SK-N-SH (cell line): ENCODE measurements at regions not wholly inside any gene's neighbourhood (a gene's known extent, or its start where the extent isn't known, plus 50 kb on each side); places are given as distances from the start of the nearest gene placed in this dataset.
"Not testable (repeated sequence)": the region's sequence is repeated elsewhere in the genome, so short reads cannot be mapped to it uniquely, and the experiment has no call there.

Experiments
- CTCF ChIA-PET: fragments of 300-600, 350-600 bp; formaldehyde crosslinking; extraction: SDS; loops from one replicate; lab custom pipeline; 2021; lab: Yijun Ruan, JAX
- POLR2A ChIA-PET: fragments of 350-600 bp; sonication (Branson Sonifier 250); formaldehyde crosslinking; extraction: SDS; loops from one replicate; lab custom pipeline; 2020; ENCODE audit warnings: antibody characterized with exemption, inconsistent platforms; lab: Yijun Ruan, JAX
- DNase-seq: peaks from one replicate; pipeline ENCODE4 v3.0.0; 2012
- H2AFZ ChIP-seq: fragments of 200-600 bp; sonication (generic); 2 replicates; pipeline ENCODE4 v1.8.1; 2016; ENCODE audit warnings: antibody characterized with exemption, mild to moderate bottlenecking, low read depth
- H3F3A ChIP-seq: fragments of 200-600 bp; sonication (generic); replicated peaks from 2 replicates; pipeline ENCODE3; 2016; ENCODE audit warnings: antibody characterized with exemption, mild to moderate bottlenecking; ENCODE audit not compliant: insufficient read depth
- H3K27ac ChIP-seq, 2 experiments: fragments of 200-500 bp in 1 of 2; fragments of 200-600 bp in 1 of 2; sonication (Bioruptor generic) in 1 of 2; sonication (generic), shearing (Covaris generic) in 1 of 2; 2 replicates each; pipeline versions ENCODE4 v1.5.1 to v1.6.1; 2014 to 2016; ENCODE audit warnings: low read depth in 2 of 2, inconsistent platforms in 1 of 2, low read length in 1 of 2, mild to moderate bottlenecking in 1 of 2, mixed read lengths in 1 of 2
- H3K27me3 ChIP-seq: fragments of 200-600 bp; sonication (generic), shearing (Covaris generic); 2 replicates; pipeline ENCODE4 v1.6.1; 2016; ENCODE audit warnings: mixed run types; ENCODE audit not compliant: insufficient read depth
- H3K36me3 ChIP-seq, 2 experiments: fragments of 200-500 bp in 1 of 2; fragments of 200-600 bp in 1 of 2; sonication (Bioruptor generic) in 1 of 2; sonication (generic) in 1 of 2; replicated peaks in 1 of 2; 2 replicates each; pipeline versions ENCODE3 to v1.5.1; 2014 to 2016; ENCODE audit warnings: low read length in 1 of 2, mild to moderate bottlenecking in 1 of 2; ENCODE audit not compliant: insufficient read depth in 2 of 2, control insufficient read depth in 1 of 2
- H3K4me1 ChIP-seq, 2 experiments: fragments of 200-500 bp in 1 of 2; fragments of 200-600 bp in 1 of 2; sonication (Bioruptor generic) in 1 of 2; sonication (generic), shearing (Covaris generic) in 1 of 2; 2 replicates each; pipeline versions ENCODE4 v1.5.1 to v1.6.1; 2014 to 2016; ENCODE audit warnings: low read depth in 1 of 2, low read length in 1 of 2, mixed run types in 1 of 2; ENCODE audit not compliant: insufficient read depth in 2 of 2, control insufficient read depth in 1 of 2
- H3K4me2 ChIP-seq: fragments of 200-600 bp; sonication (generic), shearing (Covaris generic); 2 replicates; pipeline ENCODE4 v1.6.1; 2017; ENCODE audit warnings: mixed run types
- H3K4me3 ChIP-seq, 2 experiments: fragments of 200-500 bp in 1 of 2; fragments of 200-600 bp in 1 of 2; sonication (Bioruptor generic) in 1 of 2; sonication (generic), shearing (Covaris generic) in 1 of 2; 2 replicates each; pipeline versions ENCODE4 v1.5.1 to v1.8.1; 2014 to 2016; ENCODE audit warnings: low read depth in 2 of 2, inconsistent platforms in 1 of 2, low read length in 1 of 2, mild to moderate bottlenecking in 1 of 2, mixed read lengths in 1 of 2, moderate library complexity in 1 of 2
- H3K79me2 ChIP-seq: fragments of 200-600 bp; sonication (generic); 2 replicates; pipeline ENCODE4 v1.8.1; 2017; ENCODE audit warnings: mild to moderate bottlenecking; ENCODE audit not compliant: insufficient read depth
- H3K9ac ChIP-seq: fragments of 200-600 bp; sonication (generic); 2 replicates; pipeline ENCODE4 v1.6.1; 2017; ENCODE audit warnings: mixed run types
- H3K9me2 ChIP-seq: fragments of 200-600 bp; sonication (generic); 2 replicates; pipeline ENCODE4 v1.6.1; 2017; ENCODE audit warnings: mixed run types
- H3K9me3 ChIP-seq: fragments of 200-600 bp; sonication (generic); 2 replicates; pipeline ENCODE4 v1.6.1; 2017; ENCODE audit warnings: mixed run types, mild to moderate bottlenecking, moderate library complexity
- H4K20me1 ChIP-seq: fragments of 200-600 bp; sonication (generic); 2 replicates; pipeline ENCODE4 v1.6.1; 2017; ENCODE audit warnings: mild to moderate bottlenecking, mixed run types; ENCODE audit not compliant: insufficient read depth
- CHD2 ChIP-seq: fragments of 150-350 bp; IDR thresholded peaks from 2 replicates; pipeline ENCODE4 v1.6.1; 2018; ENCODE audit warnings: low read length; ENCODE audit not compliant: partially characterized antibody
- ELF1 ChIP-seq: IDR thresholded peaks from 2 replicates; pipeline ENCODE4 v1.4.0; 2012
- FOXJ3 ChIP-seq: sonication (generic); formaldehyde crosslinking; IDR thresholded peaks from 2 replicates; pipeline ENCODE4 v1.5.1; 2020; ENCODE audit warnings: mild to moderate bottlenecking, missing genetic modification reagents
- JUND ChIP-seq: IDR thresholded peaks from 2 replicates; pipeline ENCODE4 v1.4.0; 2012
- MEF2A ChIP-seq: IDR thresholded peaks from 2 replicates; pipeline ENCODE4 v1.4.0; 2012; ENCODE audit warnings: low read depth, borderline replicate concordance
- POLR2AphosphoS5 ChIP-seq: IDR thresholded peaks from 2 replicates; pipeline ENCODE4 v1.6.1; 2012; ENCODE audit warnings: low read depth, low read length
- RFX5 ChIP-seq: IDR thresholded peaks from 2 replicates; pipeline ENCODE4 v1.6.1; 2012; ENCODE audit warnings: mild to moderate bottlenecking, improper control_type of control experiment, low read length
- WGBS: methylation state at CpG from one replicate; pipeline ENCODE4 v1.1.6; 2017; ENCODE audit warnings: low lambda C conversion rate; 5-methylcytosine and 5-hydroxymethylcytosine counted together
- TF ChIP-seq, protein P1 (sequence below): IDR thresholded peaks from 2 replicates; pipeline ENCODE4 v1.4.0; 2012; ENCODE audit warnings: low read depth, borderline replicate concordance
- TF ChIP-seq, protein P2 (sequence below): fragments of 200-600 bp; sonication (generic); IDR thresholded peaks from 2 replicates; pipeline ENCODE4 v1.6.1; 2017; ENCODE audit warnings: antibody characterized with exemption, mild to moderate bottlenecking, moderate library complexity

DNA sequence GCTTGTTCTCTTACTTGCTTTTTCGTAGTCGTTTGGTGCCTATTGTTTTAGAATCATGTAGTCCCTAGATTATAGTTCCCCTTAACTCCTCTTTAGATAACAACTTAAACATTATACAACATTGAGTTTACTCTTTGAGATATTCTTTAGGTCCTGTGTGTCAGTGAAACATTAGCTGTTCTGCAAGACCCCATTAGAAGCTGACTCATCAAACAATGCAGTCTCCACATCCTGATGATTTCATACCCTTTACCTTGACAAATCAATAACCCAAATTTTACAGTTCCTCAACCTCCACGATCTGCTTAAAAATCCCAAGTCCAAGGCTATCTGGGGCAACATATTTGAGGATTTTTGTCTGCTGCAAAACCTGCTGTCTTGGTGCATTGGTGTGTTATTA lies 582.9 kb downstream of the NSUN3 start:
- no peak for DNase-seq
- Histone ChIP-seq H2AFZ (no peak overlapping the region), H3K27me3 (no peaks in the 10 kb centered on the region), H3K4me2 (no peak overlapping the region), H3K79me2 (no peaks in the 10 kb centered on the region), H3K27ac (no peak overlapping the region), H3K9me3 (no peaks in the 10 kb centered on the region), H3F3A (no peaks in the 10 kb centered on the region), H3K4me3 (no peak overlapping the region), H3K4me1 (no peaks in the 10 kb centered on the region), H4K20me1 (no peaks in the 10 kb centered on the region), H3K36me3 (no peaks in the 10 kb centered on the region), H3K9ac (no peak overlapping the region), H3K9me2 (no peaks in the 10 kb centered on the region)
- POLR2A ChIA-PET: no interaction called here
- CTCF ChIA-PET: no interaction called here
- 61% methylated on average over 3 of the region's 3 CpGs for WGBS
- TF ChIP-seq RFX5 (no peak), FOXJ3 (CRISPR knock-in tag) (no peak), ELF1 (no peak), CHD2 (no peak), MEF2A (no peak)
- TF ChIP-seq, protein P1, sequence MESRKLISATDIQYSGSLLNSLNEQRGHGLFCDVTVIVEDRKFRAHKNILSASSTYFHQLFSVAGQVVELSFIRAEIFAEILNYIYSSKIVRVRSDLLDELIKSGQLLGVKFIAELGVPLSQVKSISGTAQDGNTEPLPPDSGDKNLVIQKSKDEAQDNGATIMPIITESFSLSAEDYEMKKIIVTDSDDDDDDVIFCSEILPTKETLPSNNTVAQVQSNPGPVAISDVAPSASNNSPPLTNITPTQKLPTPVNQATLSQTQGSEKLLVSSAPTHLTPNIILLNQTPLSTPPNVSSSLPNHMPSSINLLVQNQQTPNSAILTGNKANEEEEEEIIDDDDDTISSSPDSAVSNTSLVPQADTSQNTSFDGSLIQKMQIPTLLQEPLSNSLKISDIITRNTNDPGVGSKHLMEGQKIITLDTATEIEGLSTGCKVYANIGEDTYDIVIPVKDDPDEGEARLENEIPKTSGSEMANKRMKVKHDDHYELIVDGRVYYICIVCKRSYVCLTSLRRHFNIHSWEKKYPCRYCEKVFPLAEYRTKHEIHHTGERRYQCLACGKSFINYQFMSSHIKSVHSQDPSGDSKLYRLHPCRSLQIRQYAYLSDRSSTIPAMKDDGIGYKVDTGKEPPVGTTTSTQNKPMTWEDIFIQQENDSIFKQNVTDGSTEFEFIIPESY: no peak

DNA sequence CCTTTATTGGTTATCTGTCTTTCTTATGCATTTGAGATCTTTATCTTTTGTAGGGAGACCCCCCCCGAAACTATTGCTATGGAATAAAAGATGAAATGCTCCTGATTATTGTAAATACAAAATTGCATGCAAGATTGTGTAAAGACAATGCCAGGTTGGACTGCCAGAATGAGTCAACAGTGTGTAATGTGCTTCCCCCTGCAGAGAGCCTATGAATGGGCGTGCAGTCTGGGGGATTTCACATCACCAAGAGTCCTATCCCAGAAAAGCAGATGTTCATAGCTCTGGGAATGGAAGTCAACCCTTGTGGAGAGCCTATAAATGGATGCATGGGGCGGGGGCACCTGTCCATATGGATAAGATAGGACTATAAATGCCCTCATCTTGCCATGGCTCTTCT lies 584.3 kb downstream of the NSUN3 start:
- DNase-seq: no peak
- ChIA-PET CTCF (no interaction called here), POLR2A (no interaction called here)
- Histone ChIP-seq H3K9ac (no peak overlapping the region), H3K36me3 (no peaks in the 10 kb centered on the region), H3K9me3 (no peaks in the 10 kb centered on the region), H3K27ac (no peak overlapping the region), H3K4me3 (no peak overlapping the region), H2AFZ (no peak overlapping the region), H3K4me2 (no peak overlapping the region), H3F3A (no peaks in the 10 kb centered on the region), H3K79me2 (no peaks in the 10 kb centered on the region), H3K4me1 (no peaks in the 10 kb centered on the region), H3K27me3 (no peaks in the 10 kb centered on the region)
- 24% methylated on average over 3 of the region's 3 CpGs for WGBS
- TF ChIP-seq JUND (no peak), POLR2AphosphoS5 (no peak)
- TF ChIP-seq, protein P2, sequence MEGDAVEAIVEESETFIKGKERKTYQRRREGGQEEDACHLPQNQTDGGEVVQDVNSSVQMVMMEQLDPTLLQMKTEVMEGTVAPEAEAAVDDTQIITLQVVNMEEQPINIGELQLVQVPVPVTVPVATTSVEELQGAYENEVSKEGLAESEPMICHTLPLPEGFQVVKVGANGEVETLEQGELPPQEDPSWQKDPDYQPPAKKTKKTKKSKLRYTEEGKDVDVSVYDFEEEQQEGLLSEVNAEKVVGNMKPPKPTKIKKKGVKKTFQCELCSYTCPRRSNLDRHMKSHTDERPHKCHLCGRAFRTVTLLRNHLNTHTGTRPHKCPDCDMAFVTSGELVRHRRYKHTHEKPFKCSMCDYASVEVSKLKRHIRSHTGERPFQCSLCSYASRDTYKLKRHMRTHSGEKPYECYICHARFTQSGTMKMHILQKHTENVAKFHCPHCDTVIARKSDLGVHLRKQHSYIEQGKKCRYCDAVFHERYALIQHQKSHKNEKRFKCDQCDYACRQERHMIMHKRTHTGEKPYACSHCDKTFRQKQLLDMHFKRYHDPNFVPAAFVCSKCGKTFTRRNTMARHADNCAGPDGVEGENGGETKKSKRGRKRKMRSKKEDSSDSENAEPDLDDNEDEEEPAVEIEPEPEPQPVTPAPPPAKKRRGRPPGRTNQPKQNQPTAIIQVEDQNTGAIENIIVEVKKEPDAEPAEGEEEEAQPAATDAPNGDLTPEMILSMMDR: no peak
- TF ChIP-seq, all 33 proteins: peak for 0
- Histone ChIP-seq H4K20me1 (no peaks in the 10 kb centered on the region), H3K9me2 (no peaks in the 10 kb centered on the region)

DNA sequence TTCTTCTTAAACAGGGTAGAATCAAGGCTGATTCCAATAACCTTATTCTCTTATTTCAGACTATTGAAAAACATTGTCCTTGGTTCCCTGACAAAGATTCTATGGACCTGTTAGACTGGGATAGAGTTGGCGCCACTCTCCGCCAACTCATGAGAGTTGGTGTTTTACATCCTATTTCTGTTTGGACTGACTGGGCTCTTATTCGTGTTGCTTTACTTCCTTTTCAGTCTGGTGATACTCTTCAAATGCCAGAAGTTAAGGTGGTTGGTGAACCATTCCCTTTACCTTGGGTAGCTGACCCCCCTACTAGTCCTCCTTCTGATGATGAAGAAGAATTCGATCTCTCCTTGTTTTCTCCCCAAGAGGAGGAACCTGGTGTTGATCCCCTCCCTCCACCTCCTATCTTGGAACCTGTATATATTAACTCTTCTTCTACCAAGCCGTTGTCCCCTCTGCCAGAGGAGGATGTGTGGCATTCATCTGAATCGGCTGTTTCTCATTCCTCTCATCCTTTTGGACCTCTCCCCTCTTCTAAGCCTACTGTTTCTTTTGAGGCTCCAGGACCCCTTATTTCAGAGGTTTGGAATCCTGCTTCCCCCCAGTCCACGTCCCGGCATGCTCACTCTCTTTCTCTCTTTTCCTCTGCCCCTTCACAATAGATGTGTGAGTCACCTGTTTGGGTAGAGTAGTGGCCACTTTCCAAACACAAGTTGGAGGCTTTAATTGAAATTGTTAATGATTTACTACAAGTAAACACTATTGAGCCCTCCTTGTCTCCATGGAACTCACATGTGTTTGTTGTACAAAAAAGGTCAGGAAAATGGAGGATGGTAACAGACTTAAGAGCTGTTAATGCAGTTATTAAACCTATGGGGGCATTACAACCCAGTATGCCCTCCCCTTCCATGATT lies 585.7 kb downstream of the NSUN3 start:
- POLR2A ChIA-PET, H3K36me3 ChIP-seq, H2AFZ ChIP-seq, DNase-seq, H3K4me3 ChIP-seq, H3K4me2 ChIP-seq, H4K20me1 ChIP-seq, H3F3A ChIP-seq, CTCF ChIA-PET, H3K9me3 ChIP-seq, H3K27me3 ChIP-seq, H3K4me1 ChIP-seq, H3K27ac ChIP-seq, H3K9me2 ChIP-seq, H3K79me2 ChIP-seq, H3K9ac ChIP-seq: not testable (repeated sequence)
- WGBS: 48% methylated on average over 8 of the region's 8 CpGs
